ENCODE measurements at regions not wholly inside any gene's neighbourhood (a gene's known extent, or its start where the extent isn't known, plus 50 kb on each side); places are given as distances from the start of the nearest gene placed in this dataset.

DNA sequence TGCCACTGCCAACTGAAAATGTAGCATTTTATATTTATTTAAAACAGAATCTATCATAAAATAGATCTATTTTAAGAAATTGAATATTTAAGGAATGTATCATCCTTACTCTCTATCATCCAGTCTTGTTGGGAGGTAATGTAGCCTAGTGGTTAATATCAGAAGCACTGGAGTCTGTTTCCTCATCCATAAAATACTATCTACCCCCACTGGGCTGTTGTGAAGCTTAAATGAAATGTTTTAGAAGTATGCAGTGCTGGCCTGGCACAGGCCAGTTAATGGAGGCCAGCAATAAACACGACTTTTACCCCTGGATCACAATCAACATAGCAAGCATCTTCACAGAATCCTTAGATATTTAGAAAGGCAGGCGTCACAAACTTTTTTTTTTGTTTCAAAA, 188.0 kb downstream of the CAND1 start:
- peaks cover 18% of the 10 kb centered on the region for H3K4me1 ChIP-seq (ENCODE audit: insufficient read depth, low read length, poor library complexity, severe bottlenecking)
- no peak overlapping the region for H3K4me3 ChIP-seq (ENCODE audit: low read depth, low read length, poor library complexity, severe bottlenecking)
- intact Hi-C loops (cut with micrococcal nuclease; ENCODE audit: unreplicated experiment) = no loop called here
- H3K27ac ChIP-seq (ENCODE audit: low read depth, low read length, poor library complexity, severe bottlenecking) = no peak overlapping the region
- ChIA-PET POLR2A (ENCODE audit: low non-redundant PET) (no interaction called here), CTCF (no interaction called here)
- no TSS peak for BruUV-seq (replicated peaks)
- no peak for TF ChIP-seq EZH2 (IDR thresholded peaks at IDR 0.05; ENCODE audit: borderline replicate concordance, low read depth, low read length, poor library complexity, severe bottlenecking)
- TF ChIP-seq, protein P1, sequence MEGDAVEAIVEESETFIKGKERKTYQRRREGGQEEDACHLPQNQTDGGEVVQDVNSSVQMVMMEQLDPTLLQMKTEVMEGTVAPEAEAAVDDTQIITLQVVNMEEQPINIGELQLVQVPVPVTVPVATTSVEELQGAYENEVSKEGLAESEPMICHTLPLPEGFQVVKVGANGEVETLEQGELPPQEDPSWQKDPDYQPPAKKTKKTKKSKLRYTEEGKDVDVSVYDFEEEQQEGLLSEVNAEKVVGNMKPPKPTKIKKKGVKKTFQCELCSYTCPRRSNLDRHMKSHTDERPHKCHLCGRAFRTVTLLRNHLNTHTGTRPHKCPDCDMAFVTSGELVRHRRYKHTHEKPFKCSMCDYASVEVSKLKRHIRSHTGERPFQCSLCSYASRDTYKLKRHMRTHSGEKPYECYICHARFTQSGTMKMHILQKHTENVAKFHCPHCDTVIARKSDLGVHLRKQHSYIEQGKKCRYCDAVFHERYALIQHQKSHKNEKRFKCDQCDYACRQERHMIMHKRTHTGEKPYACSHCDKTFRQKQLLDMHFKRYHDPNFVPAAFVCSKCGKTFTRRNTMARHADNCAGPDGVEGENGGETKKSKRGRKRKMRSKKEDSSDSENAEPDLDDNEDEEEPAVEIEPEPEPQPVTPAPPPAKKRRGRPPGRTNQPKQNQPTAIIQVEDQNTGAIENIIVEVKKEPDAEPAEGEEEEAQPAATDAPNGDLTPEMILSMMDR (conservative IDR thresholded peaks at IDR 0.05; ENCODE audit: low read depth, low read length) = no peak
- no peak for DNase-seq (ENCODE audit: low spot score)
- H3K9me3 ChIP-seq (ENCODE audit: low read depth, low read length, poor library complexity, severe bottlenecking) = no peaks in the 10 kb centered on the region
- no peaks in the 10 kb centered on the region for H3K36me3 ChIP-seq (ENCODE audit: insufficient read depth, low read length, poor library complexity, severe bottlenecking)
- no peaks in the 10 kb centered on the region for H3K27me3 ChIP-seq (replicated peaks; ENCODE audit: insufficient read depth, low read depth, low read length, poor library complexity)

GRCh38 chr12:67457778-67458665, 188.9 kb downstream of the CAND1 start:
- peaks cover 18% of the 10 kb centered on the region for H3K4me1 ChIP-seq (ENCODE audit: insufficient read depth, low read length, poor library complexity, severe bottlenecking)
- H3K27me3 ChIP-seq (replicated peaks; ENCODE audit: insufficient read depth, low read depth, low read length, poor library complexity) = peaks cover 5% of the 10 kb centered on the region
- intact Hi-C loops (cut with micrococcal nuclease; ENCODE audit: unreplicated experiment) = no loop called here
- no peak overlapping the region for H3K27ac ChIP-seq (ENCODE audit: low read depth, low read length, poor library complexity, severe bottlenecking)
- CTCF ChIA-PET = no interaction called here
- BruUV-seq (replicated peaks) = no TSS peak
- H3K9me3 ChIP-seq (ENCODE audit: low read depth, low read length, poor library complexity, severe bottlenecking) = no peaks in the 10 kb centered on the region
- no peak for DNase-seq (ENCODE audit: low spot score)
- no peak for TF ChIP-seq EZH2 (IDR thresholded peaks at IDR 0.05; ENCODE audit: borderline replicate concordance, low read depth, low read length, poor library complexity, severe bottlenecking)
- TF ChIP-seq, protein P1 (conservative IDR thresholded peaks at IDR 0.05; ENCODE audit: low read depth, low read length) = peak; percentile 38; the same call in 1 of the 2 replicates
- POLR2A ChIA-PET (ENCODE audit: low non-redundant PET) = no interaction called here
- no peak overlapping the region for H3K4me3 ChIP-seq (ENCODE audit: low read depth, low read length, poor library complexity, severe bottlenecking)
- no peaks in the 10 kb centered on the region for H3K36me3 ChIP-seq (ENCODE audit: insufficient read depth, low read length, poor library complexity, severe bottlenecking)

GRCh38 chr12:67459173-67459572, 189.4 kb upstream of the DYRK2 start:
- Histone ChIP-seq H3K27me3 (replicated peaks; ENCODE audit: insufficient read depth, low read depth, low read length, poor library complexity) (peaks cover 5% of the 10 kb centered on the region), H3K9me3 (ENCODE audit: low read depth, low read length, poor library complexity, severe bottlenecking) (no peaks in the 10 kb centered on the region), H3K27ac (ENCODE audit: low read depth, low read length, poor library complexity, severe bottlenecking) (no peak overlapping the region), H3K36me3 (ENCODE audit: insufficient read depth, low read length, poor library complexity, severe bottlenecking) (no peaks in the 10 kb centered on the region), H3K4me3 (ENCODE audit: low read depth, low read length, poor library complexity, severe bottlenecking) (no peak overlapping the region), H3K4me1 (ENCODE audit: insufficient read depth, low read length, poor library complexity, severe bottlenecking) (peaks cover 18% of the 10 kb centered on the region)
- POLR2A ChIA-PET (ENCODE audit: low non-redundant PET) = no interaction called here
- DNase-seq (ENCODE audit: low spot score) = no peak
- CTCF ChIA-PET = no interaction called here
- TF ChIP-seq, protein P1 (conservative IDR thresholded peaks at IDR 0.05; ENCODE audit: low read depth, low read length) = no peak
- no peak for TF ChIP-seq EZH2 (IDR thresholded peaks at IDR 0.05; ENCODE audit: borderline replicate concordance, low read depth, low read length, poor library complexity, severe bottlenecking)
- BruUV-seq (replicated peaks) = no TSS peak
- intact Hi-C loops (cut with micrococcal nuclease; ENCODE audit: unreplicated experiment) = no loop called here

Measured in A673 (cell line).